Myocyte (in vitro differentiated cells): ENCODE measurements at regions not wholly inside any gene's neighbourhood (a gene's known extent, or its start where the extent isn't known, plus 50 kb on each side); places are given as distances from the start of the nearest gene placed in this dataset.
A peak's percentile ranks its signal among the peaks of the same experiment; 100 is the strongest.
"Not testable (repeated sequence)": the region's sequence is repeated elsewhere in the genome, so short reads cannot be mapped to it uniquely, and the experiment has no call there.

Source experiments
- DNase-seq: peaks from one replicate; pipeline ENCODE4 v3.0.0-alpha.2; 2012; ENCODE audit warnings: low read depth

GRCh38 chr1:101185421-101185820, 51.4 kb upstream of the S1PR1 start:
- DNase-seq, result no peak

GRCh38 chr1:101183388-101183699, 53.5 kb upstream of the S1PR1 start:
- DNase-seq, result no peak

GRCh38 chr1:101182627-101183387, 54.0 kb upstream of the S1PR1 start:
- no peak for DNase-seq

- DNase-seq, result no peak
Measured at GRCh38 chr1:101181930-101182329, 54.9 kb upstream of the S1PR1 start.

- no peak for DNase-seq
Measured at GRCh38 chr1:101178688-101179491, 57.9 kb upstream of the S1PR1 start.

- no peak for DNase-seq
Measured at GRCh38 chr1:101178341-101178687, 58.5 kb upstream of the S1PR1 start.

GRCh38 chr1:101175886-101176285, 60.9 kb upstream of the S1PR1 start:
- DNase-seq, result no peak

- DNase-seq, result no peak
Measured at GRCh38 chr1:101175466-101175865, 61.4 kb upstream of the S1PR1 start.

- peak; percentile 86 for DNase-seq
Measured at GRCh38 chr1:101174722-101175121, 62.1 kb upstream of the S1PR1 start.

GRCh38 chr1:101174298-101174697, 62.5 kb upstream of the S1PR1 start:
- not testable (repeated sequence) for DNase-seq

- no peak for DNase-seq
Measured at GRCh38 chr1:101170506-101171050, 66.2 kb upstream of the S1PR1 start.

- no peak for DNase-seq
Measured at GRCh38 chr1:101167891-101168290, 68.9 kb upstream of the S1PR1 start.

GRCh38 chr1:101166583-101167120, 70.2 kb upstream of the S1PR1 start:
- DNase-seq, result no peak

- DNase-seq, result no peak
Measured at GRCh38 chr1:101165954-101166353, 70.9 kb upstream of the S1PR1 start.

GRCh38 chr1:101165532-101165931, 71.3 kb upstream of the S1PR1 start:
- DNase-seq, result no peak

GRCh38 chr1:101164776-101165175, 72.0 kb upstream of the S1PR1 start:
- no peak for DNase-seq

- no peak for DNase-seq
Measured at GRCh38 chr1:101162736-101163735, 73.8 kb upstream of the S1PR1 start.

- DNase-seq, result no peak
Measured at GRCh38 chr1:101162300-101162699, 74.5 kb upstream of the S1PR1 start.

GRCh38 chr1:101161619-101162018, 75.2 kb upstream of the S1PR1 start:
- DNase-seq, result no peak

- DNase-seq, result no peak
Measured at GRCh38 chr1:101158424-101158823, 78.4 kb upstream of the S1PR1 start.

GRCh38 chr1:101154547-101154946, 82.3 kb upstream of the S1PR1 start:
- DNase-seq, result no peak
